H1 (cell line): ENCODE measurements at regions not wholly inside any gene's neighbourhood (a gene's known extent, or its start where the extent isn't known, plus 50 kb on each side); places are given as distances from the start of the nearest gene placed in this dataset.

ENCODE experiments used
- CTCF ChIA-PET: fragments of 300-600 bp; sonication (Branson Sonifier 250); formaldehyde crosslinking; loops from one replicate; lab custom pipeline; 2021; ENCODE audit not compliant: partially characterized antibody; lab: Charles Lee
- POLR2A ChIA-PET: fragments of 300-600 bp; sonication (Branson Sonifier 250); formaldehyde crosslinking; loops from one replicate; lab custom pipeline; 2021; ENCODE audit warnings: inconsistent platforms; ENCODE audit not compliant: partially characterized antibody; lab: Charles Lee
- DNase-seq, 2 experiments: peaks; one replicate each; pipeline versions ENCODE4 v3.0.0 to v3.0.0-alpha.2; 2010 to 2022; ENCODE audit warnings: low spot score in 2 of 2, low read depth in 1 of 2, mixed read lengths in 1 of 2
- FAIRE-seq: peaks from 2 replicates; lab custom pipeline; 2011; peaks lifted over from hg19 to GRCh38; lab: Jason Lieb, UNC
- H2AFZ ChIP-seq: 2 replicates; pipeline ENCODE4 v1.8.1; 2012; ENCODE audit warnings: low read length, inconsistent platforms
- H2AK5ac ChIP-seq: 2 replicates; pipeline ENCODE4 v1.6.1; 2013; ENCODE audit warnings: low read depth, low read length
- H2BK120ac ChIP-seq: replicated peaks from 2 replicates; pipeline ENCODE3; 2013; ENCODE audit warnings: low read depth, low read length, inconsistent platforms
- H2BK12ac ChIP-seq: 2 replicates; pipeline ENCODE4 v1.6.1; 2013; ENCODE audit warnings: low read depth, low read length
- H2BK15ac ChIP-seq: 2 replicates; pipeline ENCODE4 v1.6.1; 2013; ENCODE audit warnings: low read length
- H2BK20ac ChIP-seq: 2 replicates; pipeline ENCODE4 v1.6.1; 2013; ENCODE audit warnings: low read length
- H2BK5ac ChIP-seq: 2 replicates; pipeline ENCODE4 v1.6.1; 2013; ENCODE audit warnings: low read depth, low read length
- H3K14ac ChIP-seq: 2 replicates; pipeline ENCODE4 v1.6.1; 2013; ENCODE audit warnings: inconsistent platforms; ENCODE audit not compliant: insufficient read length
- H3K18ac ChIP-seq: 2 replicates; pipeline ENCODE4 v1.6.1; 2013; ENCODE audit warnings: low read length; ENCODE audit errors: extremely low read depth
- H3K23ac ChIP-seq: 2 replicates; pipeline ENCODE4 v1.6.1; 2013; ENCODE audit warnings: inconsistent platforms; ENCODE audit not compliant: insufficient read length
- H3K23me2 ChIP-seq: 2 replicates; pipeline ENCODE4 v1.6.1; 2013; ENCODE audit warnings: low read depth, low read length
- H3K27ac ChIP-seq: 2 replicates; pipeline ENCODE4 v1.6.1; 2011; ENCODE audit warnings: low read depth, low read length, inconsistent platforms
- H3K27me3 ChIP-seq, 4 experiments: replicated peaks in 1 of 4; 1 replicate in 1 of 4; 2 replicates in 3 of 4; pipeline versions ENCODE4 v1.6.1 to v1.8.1; 2011 to 2013; ENCODE audit warnings: low read length in 3 of 4, mild to moderate bottlenecking in 3 of 4, inconsistent platforms in 2 of 4, mixed read lengths in 2 of 4, moderate library complexity in 1 of 4; ENCODE audit not compliant: control insufficient read depth in 3 of 4, insufficient read depth in 3 of 4; ENCODE audit errors: extremely low read depth in 1 of 4
- H3K36me3 ChIP-seq, 4 experiments: 2 replicates each; pipeline versions ENCODE4 v1.6.1 to v1.8.1; 2011 to 2013; ENCODE audit warnings: mild to moderate bottlenecking in 4 of 4, low read length in 3 of 4, moderate library complexity in 2 of 4, control low read depth in 1 of 4, inconsistent platforms in 1 of 4; ENCODE audit not compliant: insufficient read depth in 4 of 4, control insufficient read depth in 2 of 4
- H3K4ac ChIP-seq: replicated peaks from 2 replicates; pipeline ENCODE3; 2013; ENCODE audit warnings: low read length, low read depth, mixed read lengths, inconsistent platforms; ENCODE audit not compliant: insufficient read length
- H3K4me1 ChIP-seq, 4 experiments: replicated peaks in 1 of 4; 1 replicate in 1 of 4; 2 replicates in 3 of 4; pipeline versions ENCODE4 v1.6.1 to v1.8.1; 2011 to 2013; ENCODE audit warnings: low read length in 3 of 4, inconsistent platforms in 2 of 4, mixed read lengths in 1 of 4; ENCODE audit not compliant: insufficient read depth in 4 of 4, control insufficient read depth in 3 of 4
- H3K4me2 ChIP-seq, 2 experiments: 2 replicates each; pipeline versions ENCODE4 v1.6.1 to v1.8.1; 2011 to 2013; ENCODE audit warnings: low read depth in 2 of 2, low read length in 2 of 2, control low read depth in 1 of 2, inconsistent platforms in 1 of 2, mild to moderate bottlenecking in 1 of 2; ENCODE audit not compliant: insufficient read depth in 1 of 2
- H3K4me3 ChIP-seq, 4 experiments: fragments of 200-600, 300-600 bp in 1 of 4; sonication (generic), shearing (Covaris generic), sonication (Bioruptor Twin) in 1 of 4; 2 replicates each; pipeline versions ENCODE4 v1.5.1 to v1.8.1; 2011 to 2016; ENCODE audit warnings: low read length in 4 of 4, low read depth in 3 of 4, control low read depth in 2 of 4, inconsistent platforms in 2 of 4, mild to moderate bottlenecking in 2 of 4, mixed read lengths in 1 of 4, moderate library complexity in 1 of 4; ENCODE audit not compliant: insufficient read depth in 2 of 4; ENCODE audit errors: extremely low read depth in 1 of 4
- H3K56ac ChIP-seq: replicated peaks from 2 replicates; pipeline ENCODE3; 2013; ENCODE audit warnings: low read depth, mild to moderate bottlenecking, mixed read lengths, low read length, inconsistent platforms; ENCODE audit not compliant: insufficient read length
- H3K79me1 ChIP-seq: 2 replicates; pipeline ENCODE4 v1.6.1; 2013; ENCODE audit warnings: low read depth, low read length, control low read depth
- H3K79me2 ChIP-seq, 2 experiments: 2 replicates each; pipeline versions ENCODE4 v1.6.1 to v1.8.1; 2012 to 2013; ENCODE audit warnings: low read length in 2 of 2, mild to moderate bottlenecking in 2 of 2, inconsistent platforms in 1 of 2; ENCODE audit not compliant: insufficient read depth in 2 of 2, control insufficient read depth in 1 of 2
- H3K9ac ChIP-seq, 4 experiments: replicated peaks in 1 of 4; 1 replicate in 1 of 4; 2 replicates in 3 of 4; pipeline versions ENCODE4 v1.6.1 to v1.8.1; 2011 to 2013; ENCODE audit warnings: low read depth in 3 of 4, low read length in 3 of 4, control low read depth in 2 of 4, mild to moderate bottlenecking in 2 of 4, moderate library complexity in 2 of 4, inconsistent platforms in 1 of 4; ENCODE audit errors: extremely low read depth in 1 of 4
- H3K9me3 ChIP-seq, 2 experiments: 2 replicates each; pipeline versions ENCODE4 v1.6.1 to v1.8.1; 2012 to 2013; ENCODE audit warnings: mild to moderate bottlenecking in 2 of 2, moderate library complexity in 2 of 2, control low read depth in 1 of 2, inconsistent platforms in 1 of 2, low read depth in 1 of 2, low read length in 1 of 2, mixed read lengths in 1 of 2; ENCODE audit not compliant: insufficient read depth in 2 of 2
- H4K20me1 ChIP-seq, 2 experiments: replicated peaks in 1 of 2; 2 replicates each; pipeline versions ENCODE3 to v1.8.1; 2011 to 2013; ENCODE audit warnings: inconsistent platforms in 2 of 2, low read length in 2 of 2, mild to moderate bottlenecking in 1 of 2; ENCODE audit not compliant: insufficient read depth in 2 of 2, control insufficient read depth in 1 of 2
- H4K5ac ChIP-seq: 2 replicates; pipeline ENCODE4 v1.6.1; 2013; ENCODE audit warnings: low read length, low read depth, mixed read lengths, inconsistent platforms; ENCODE audit not compliant: insufficient read length
- H4K8ac ChIP-seq: 2 replicates; pipeline ENCODE4 v1.8.0; 2013; ENCODE audit warnings: mild to moderate bottlenecking, moderate library complexity, low read length, inconsistent platforms; ENCODE audit not compliant: insufficient read depth; ENCODE audit errors: extremely low read depth
- H4K91ac ChIP-seq: replicated peaks from 2 replicates; pipeline ENCODE3; 2013; ENCODE audit warnings: low read length, mixed read lengths, inconsistent platforms; ENCODE audit not compliant: insufficient read length
- EGR1 ChIP-seq: IDR thresholded peaks from 2 replicates; pipeline ENCODE4 v1.6.1; 2011; ENCODE audit warnings: low read depth, low read length, borderline replicate concordance
- EP300 ChIP-seq, 2 experiments: IDR thresholded peaks; 1 replicate in 1 of 2; 2 replicates in 1 of 2; pipeline ENCODE4 v1.6.1; 2011 to 2012; ENCODE audit warnings: low read depth in 2 of 2, low read length in 2 of 2, mild to moderate bottlenecking in 2 of 2, borderline replicate concordance in 1 of 2, inconsistent platforms in 1 of 2, moderate library complexity in 1 of 2
- JUN ChIP-seq: IDR thresholded peaks from 2 replicates; pipeline ENCODE4 v1.6.1; 2011; ENCODE audit warnings: low read depth, mild to moderate bottlenecking, improper control_type of control experiment, low read length
- MAFK ChIP-seq: IDR thresholded peaks from 2 replicates; pipeline ENCODE4 v1.6.1; 2012; ENCODE audit warnings: low read depth, mild to moderate bottlenecking, improper control_type of control experiment, low read length
- WGBS, 2 experiments: shearing (Covaris generic) in 1 of 2; methylation state at CpG; one replicate each; pipeline versions ENCODE4 v1.1.6 to v1.1.7; 2013 to 2015; ENCODE audit warnings: low lambda C conversion rate in 2 of 2, mixed read lengths in 2 of 2, inconsistent platforms in 1 of 2, low coverage in 1 of 2, missing lambda C conversion rate in 1 of 2; ENCODE audit not compliant: insufficient replicate concordance in 2 of 2, insufficient coverage in 1 of 2, insufficient read length in 1 of 2; ENCODE audit errors: extremely low coverage in 1 of 2, missing lambda C conversion rate in 1 of 2; 5-methylcytosine and 5-hydroxymethylcytosine counted together
- TF ChIP-seq, protein P1 (sequence below): IDR thresholded peaks from 2 replicates; pipeline ENCODE4 v1.6.1; 2011; ENCODE audit warnings: low read length, improper control_type of control experiment

DNA sequence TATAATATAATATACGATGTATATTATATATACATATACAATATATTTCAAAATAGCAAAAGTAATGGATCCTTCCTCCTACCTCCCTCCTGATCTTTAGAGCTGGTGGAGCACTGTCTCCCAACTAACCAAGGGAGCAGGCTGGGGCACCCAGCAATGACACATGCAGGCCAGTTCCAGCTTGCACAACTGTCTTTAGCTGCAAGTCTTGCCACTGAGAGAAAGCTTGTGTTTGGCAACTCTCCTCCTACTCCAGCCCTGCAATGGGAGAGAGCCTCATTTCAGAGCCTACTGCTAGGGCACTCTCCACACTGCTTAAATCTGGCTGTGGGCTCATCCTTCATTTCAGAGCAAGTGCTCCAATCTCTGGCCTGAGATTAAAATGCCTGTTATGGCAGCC, 469.8 kb upstream of the OLFM3 start:
- Histone ChIP-seq H2BK5ac (no peak overlapping the region), H2BK12ac (no peak overlapping the region), H4K8ac (no peak overlapping the region), H3K27ac (no peak overlapping the region), H3K9ac (no peak overlapping the region), H3K79me1 (no peaks in the 10 kb centered on the region), H3K23me2 (no peaks in the 10 kb centered on the region), H4K20me1 (no peaks in the 10 kb centered on the region), H3K14ac (no peak overlapping the region), H3K4me2 (no peak overlapping the region)
- POLR2A ChIA-PET = no interaction called here
- CTCF ChIA-PET = no interaction called here
- TF ChIP-seq EGR1 (no peak), MAFK (no peak), JUN (no peak), EP300 (IDR thresholded peaks at IDR 0.05; ENCODE audit: borderline replicate concordance in 1 of 2, low read depth in 2 of 2, low read length in 2 of 2) (no peak)
- TF ChIP-seq, protein P1, sequence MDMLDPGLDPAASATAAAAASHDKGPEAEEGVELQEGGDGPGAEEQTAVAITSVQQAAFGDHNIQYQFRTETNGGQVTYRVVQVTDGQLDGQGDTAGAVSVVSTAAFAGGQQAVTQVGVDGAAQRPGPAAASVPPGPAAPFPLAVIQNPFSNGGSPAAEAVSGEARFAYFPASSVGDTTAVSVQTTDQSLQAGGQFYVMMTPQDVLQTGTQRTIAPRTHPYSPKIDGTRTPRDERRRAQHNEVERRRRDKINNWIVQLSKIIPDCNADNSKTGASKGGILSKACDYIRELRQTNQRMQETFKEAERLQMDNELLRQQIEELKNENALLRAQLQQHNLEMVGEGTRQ = no peak
- TF ChIP-seq, all 59 proteins: peak for 0
- Histone ChIP-seq H3K4me1 (no peaks in the 10 kb centered on the region), H2BK15ac (no peak overlapping the region), H3K23ac (no peak overlapping the region), H2AK5ac (no peak overlapping the region), H2BK120ac (no peak overlapping the region), H3K9me3 (no peaks in the 10 kb centered on the region), H3K27me3 (no peaks in the 10 kb centered on the region), H3K4ac (no peak overlapping the region), H3K79me2 (no peaks in the 10 kb centered on the region), H3K36me3 (no peaks in the 10 kb centered on the region), H3K56ac (no peak overlapping the region), H2BK20ac (no peak overlapping the region), H3K18ac (no peak overlapping the region), H4K91ac (no peak overlapping the region), H4K5ac (no peak overlapping the region), H3K4me3 (no peak overlapping the region), H2AFZ (peak overlapping the region; percentile 97; the same call in 1 of the 2 replicates)
- no peak for DNase-seq
- 95% methylated on average over 1 of the region's 1 CpG; no CpG with 5 or more reads in 1 of the 2 experiments for WGBS, 2 experiments
- no peak for FAIRE-seq
